ENCODE measurements at regions not wholly inside any gene's neighbourhood (a gene's known extent, or its start where the extent isn't known, plus 50 kb on each side); places are given as distances from the start of the nearest gene placed in this dataset.
"Not testable (repeated sequence)": the region's sequence is repeated elsewhere in the genome, so short reads cannot be mapped to it uniquely, and the experiment has no call there.

GRCh38 chr9:39487477-39487876 is 132.0 kb downstream of the SPATA31A1 start:
- TF ChIP-seq, protein P1, sequence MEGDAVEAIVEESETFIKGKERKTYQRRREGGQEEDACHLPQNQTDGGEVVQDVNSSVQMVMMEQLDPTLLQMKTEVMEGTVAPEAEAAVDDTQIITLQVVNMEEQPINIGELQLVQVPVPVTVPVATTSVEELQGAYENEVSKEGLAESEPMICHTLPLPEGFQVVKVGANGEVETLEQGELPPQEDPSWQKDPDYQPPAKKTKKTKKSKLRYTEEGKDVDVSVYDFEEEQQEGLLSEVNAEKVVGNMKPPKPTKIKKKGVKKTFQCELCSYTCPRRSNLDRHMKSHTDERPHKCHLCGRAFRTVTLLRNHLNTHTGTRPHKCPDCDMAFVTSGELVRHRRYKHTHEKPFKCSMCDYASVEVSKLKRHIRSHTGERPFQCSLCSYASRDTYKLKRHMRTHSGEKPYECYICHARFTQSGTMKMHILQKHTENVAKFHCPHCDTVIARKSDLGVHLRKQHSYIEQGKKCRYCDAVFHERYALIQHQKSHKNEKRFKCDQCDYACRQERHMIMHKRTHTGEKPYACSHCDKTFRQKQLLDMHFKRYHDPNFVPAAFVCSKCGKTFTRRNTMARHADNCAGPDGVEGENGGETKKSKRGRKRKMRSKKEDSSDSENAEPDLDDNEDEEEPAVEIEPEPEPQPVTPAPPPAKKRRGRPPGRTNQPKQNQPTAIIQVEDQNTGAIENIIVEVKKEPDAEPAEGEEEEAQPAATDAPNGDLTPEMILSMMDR (IDR thresholded peaks at IDR 0.05) = not testable (repeated sequence)
- TF ChIP-seq POLR2A, EP300 (IDR thresholded peaks at IDR 0.05): not testable (repeated sequence)

Data from gastroesophageal sphincter (tissue), 3 donors.